NB4 (cell line): ENCODE measurements at regions not wholly inside any gene's neighbourhood (a gene's known extent, or its start where the extent isn't known, plus 50 kb on each side); places are given as distances from the start of the nearest gene placed in this dataset.

ENCODE experiments used
- CTCF ChIP-seq: IDR thresholded peaks from one replicate; pipeline ENCODE4 v1.5.1; 2012; ENCODE audit warnings: low read depth, low read length
- MAX ChIP-seq: IDR thresholded peaks from 2 replicates; pipeline ENCODE4 v1.6.1; 2011; ENCODE audit warnings: low read depth, low read length
- MYC ChIP-seq: IDR thresholded peaks from 2 replicates; pipeline ENCODE4 v1.6.1; 2011; ENCODE audit warnings: low read depth, low read length
- POLR2A ChIP-seq: IDR thresholded peaks from 2 replicates; pipeline ENCODE4 v1.6.1; 2011; ENCODE audit warnings: mild to moderate bottlenecking; ENCODE audit not compliant: insufficient read length; ENCODE audit errors: extremely low read depth

- TF ChIP-seq CTCF, result no peak
- TF ChIP-seq POLR2A, result no peak
- TF ChIP-seq MAX, result no peak
- TF ChIP-seq MYC, result no peak
These were observed 142.6 kb upstream of the LSM8 start for GRCh38 chr7:118041251-118041878.
